T-helper 17 cell (primary cell): ENCODE measurements at regions not wholly inside any gene's neighbourhood (a gene's known extent, or its start where the extent isn't known, plus 50 kb on each side); places are given as distances from the start of the nearest gene placed in this dataset.
"Not testable (repeated sequence)": the region's sequence is repeated elsewhere in the genome, so short reads cannot be mapped to it uniquely, and the experiment has no call there.

Experiments
- ATAC-seq: fragments of 150-1000 bp; cut with Tn5 transposase; 2 replicates; pipeline ENCODE4 v1.10.0; 2021; ENCODE audit warnings: mild to moderate bottlenecking, moderate library complexity
- DNase-seq, 3 donors: peaks; one replicate each; pipeline versions ENCODE4 v3.0.0 to v3.0.0-alpha.2; 2020 to 2021
- H3K9me3 ChIP-seq: one replicate; pipeline ENCODE4 v1.7.0; 2013; ENCODE audit warnings: low read length, mild to moderate bottlenecking; ENCODE audit not compliant: control insufficient read depth, poor library complexity, severe bottlenecking
- H3K27ac Mint-ChIP-seq: one replicate; pipeline ENCODE4 v1.8.0; 2022; ENCODE audit warnings: mild to moderate bottlenecking, moderate library complexity, mixed read lengths
- H3K27me3 Mint-ChIP-seq: one replicate; pipeline ENCODE4 v1.8.0; 2022; ENCODE audit warnings: mixed read lengths
- H3K36me3 Mint-ChIP-seq: one replicate; pipeline ENCODE4 v1.8.0; 2022; ENCODE audit warnings: low read depth, mixed read lengths
- H3K4me1 Mint-ChIP-seq: one replicate; pipeline ENCODE4 v1.8.0; 2022; ENCODE audit warnings: mild to moderate bottlenecking, mixed read lengths
- H3K4me3 Mint-ChIP-seq: one replicate; pipeline ENCODE4 v1.8.0; 2022; ENCODE audit warnings: mild to moderate bottlenecking, moderate library complexity, mixed read lengths

- Mint-ChIP-seq H3K27me3 (no peaks in the 10 kb centered on the region), H3K4me3 (no peak overlapping the region), H3K36me3 (no peaks in the 10 kb centered on the region), H3K27ac (no peak overlapping the region), H3K4me1 (no peaks in the 10 kb centered on the region)
- DNase-seq = no peak
- no peaks in the 10 kb centered on the region for H3K9me3 ChIP-seq
- ATAC-seq = no peak
Observed at GRCh38 chr1:95657248-95657647, 423.2 kb downstream of the RWDD3 start.

- no peak overlapping the region for H3K27ac Mint-ChIP-seq
Observed at GRCh38 chr1:95659166-95659565, 425.2 kb downstream of the RWDD3 start.

GRCh38 chr1:95659588-95659987 lies 425.6 kb downstream of the RWDD3 start:
- Mint-ChIP-seq H3K4me3 (no peak overlapping the region), H3K27ac (no peak overlapping the region), H3K36me3 (no peaks in the 10 kb centered on the region), H3K27me3 (no peaks in the 10 kb centered on the region), H3K4me1 (no peaks in the 10 kb centered on the region)
- DNase-seq (no peak), ATAC-seq (no peak)
- no peaks in the 10 kb centered on the region for H3K9me3 ChIP-seq

More at GRCh38 chr1:95659166-95659565, 425.2 kb downstream of the RWDD3 start:
- Mint-ChIP-seq H3K4me1 (no peaks in the 10 kb centered on the region), H3K36me3 (no peaks in the 10 kb centered on the region), H3K27me3 (no peaks in the 10 kb centered on the region), H3K4me3 (no peak overlapping the region)
- no peak for DNase-seq
- ATAC-seq = no peak
- no peaks in the 10 kb centered on the region for H3K9me3 ChIP-seq

- DNase-seq (no peak), ATAC-seq (no peak)
- no peaks in the 10 kb centered on the region for H3K36me3 Mint-ChIP-seq
- H3K27ac Mint-ChIP-seq = no peak overlapping the region
- no peak overlapping the region for H3K4me3 Mint-ChIP-seq
- H3K27me3 Mint-ChIP-seq = no peaks in the 10 kb centered on the region
- no peaks in the 10 kb centered on the region for H3K9me3 ChIP-seq
- H3K4me1 Mint-ChIP-seq = no peaks in the 10 kb centered on the region
Observed at GRCh38 chr1:95660736-95661135, 426.7 kb downstream of the RWDD3 start.

- not testable (repeated sequence) for ATAC-seq, H3K9me3 ChIP-seq, DNase-seq, H3K4me3 Mint-ChIP-seq, H3K36me3 Mint-ChIP-seq, H3K27ac Mint-ChIP-seq, H3K4me1 Mint-ChIP-seq, H3K27me3 Mint-ChIP-seq
Observed at GRCh38 chr1:95663530-95663929, 429.5 kb downstream of the RWDD3 start.

GRCh38 chr1:95668165-95668564 lies 434.2 kb downstream of the RWDD3 start:
- H3K36me3 Mint-ChIP-seq = no peaks in the 10 kb centered on the region
- H3K4me1 Mint-ChIP-seq = no peaks in the 10 kb centered on the region
- DNase-seq = no peak

GRCh38 chr1:95669638-95670037 lies 435.6 kb downstream of the RWDD3 start:
- H3K4me3 Mint-ChIP-seq = not testable (repeated sequence)

More at GRCh38 chr1:95668165-95668564, 434.2 kb downstream of the RWDD3 start:
- no peak overlapping the region for H3K27ac Mint-ChIP-seq
- no peaks in the 10 kb centered on the region for H3K9me3 ChIP-seq
- no peak for ATAC-seq
- H3K27me3 Mint-ChIP-seq = no peaks in the 10 kb centered on the region
- H3K4me3 Mint-ChIP-seq = no peak overlapping the region

GRCh38 chr1:95671098-95671497 lies 437.1 kb downstream of the RWDD3 start:
- Mint-ChIP-seq H3K4me3 (no peak overlapping the region), H3K36me3 (no peaks in the 10 kb centered on the region), H3K27ac (no peak overlapping the region), H3K27me3 (no peaks in the 10 kb centered on the region), H3K4me1 (no peaks in the 10 kb centered on the region)
- no peak for ATAC-seq
- no peak for DNase-seq
- no peaks in the 10 kb centered on the region for H3K9me3 ChIP-seq

More at GRCh38 chr1:95669638-95670037, 435.6 kb downstream of the RWDD3 start:
- not testable (repeated sequence) for DNase-seq, ATAC-seq, H3K36me3 Mint-ChIP-seq, H3K9me3 ChIP-seq, H3K27me3 Mint-ChIP-seq, H3K4me1 Mint-ChIP-seq, H3K27ac Mint-ChIP-seq

- H3K4me3 Mint-ChIP-seq = no peak overlapping the region
- H3K4me1 Mint-ChIP-seq = no peaks in the 10 kb centered on the region
- no peak overlapping the region for H3K27ac Mint-ChIP-seq
- H3K36me3 Mint-ChIP-seq = no peaks in the 10 kb centered on the region
- DNase-seq (no peak), ATAC-seq (no peak)
- no peaks in the 10 kb centered on the region for H3K27me3 Mint-ChIP-seq
- H3K9me3 ChIP-seq = no peaks in the 10 kb centered on the region
Observed at GRCh38 chr1:95679262-95679661, 445.3 kb downstream of the RWDD3 start.

GRCh38 chr1:95685081-95685480 lies 451.1 kb downstream of the RWDD3 start:
- H3K4me1 Mint-ChIP-seq = no peaks in the 10 kb centered on the region
- no peaks in the 10 kb centered on the region for H3K9me3 ChIP-seq
- no peaks in the 10 kb centered on the region for H3K36me3 Mint-ChIP-seq
- no peaks in the 10 kb centered on the region for H3K27me3 Mint-ChIP-seq
- ATAC-seq (no peak), DNase-seq (no peak)
- no peak overlapping the region for H3K4me3 Mint-ChIP-seq
- no peak overlapping the region for H3K27ac Mint-ChIP-seq

GRCh38 chr1:95686217-95686616 lies 452.2 kb downstream of the RWDD3 start:
- H3K9me3 ChIP-seq = no peaks in the 10 kb centered on the region
- H3K4me1 Mint-ChIP-seq = no peaks in the 10 kb centered on the region
- no peaks in the 10 kb centered on the region for H3K36me3 Mint-ChIP-seq
- DNase-seq (no peak), ATAC-seq (no peak)
- H3K27ac Mint-ChIP-seq = no peak overlapping the region
- H3K27me3 Mint-ChIP-seq = no peaks in the 10 kb centered on the region
- no peak overlapping the region for H3K4me3 Mint-ChIP-seq

GRCh38 chr1:95699149-95699953 lies 465.3 kb downstream of the RWDD3 start:
- ATAC-seq (no peak), DNase-seq (no peak)
- no peaks in the 10 kb centered on the region for H3K27me3 Mint-ChIP-seq
- H3K4me1 Mint-ChIP-seq = no peaks in the 10 kb centered on the region
- H3K4me3 Mint-ChIP-seq = no peak overlapping the region
- H3K27ac Mint-ChIP-seq = no peak overlapping the region
- H3K36me3 Mint-ChIP-seq = no peaks in the 10 kb centered on the region
- no peaks in the 10 kb centered on the region for H3K9me3 ChIP-seq

GRCh38 chr1:95701450-95702173 lies 467.6 kb downstream of the RWDD3 start:
- no peaks in the 10 kb centered on the region for H3K9me3 ChIP-seq
- DNase-seq = no peak
- H3K27ac Mint-ChIP-seq = no peak overlapping the region
- no peaks in the 10 kb centered on the region for H3K36me3 Mint-ChIP-seq
- H3K27me3 Mint-ChIP-seq = no peaks in the 10 kb centered on the region
- H3K4me1 Mint-ChIP-seq = no peaks in the 10 kb centered on the region
- H3K4me3 Mint-ChIP-seq = no peak overlapping the region
- no peak for ATAC-seq

- Mint-ChIP-seq H3K36me3 (no peaks in the 10 kb centered on the region), H3K4me1 (no peaks in the 10 kb centered on the region), H3K27ac (no peak overlapping the region), H3K27me3 (no peaks in the 10 kb centered on the region), H3K4me3 (no peak overlapping the region)
- DNase-seq (no peak), ATAC-seq (no peak)
- no peaks in the 10 kb centered on the region for H3K9me3 ChIP-seq
Observed at GRCh38 chr1:95703046-95703445, 469.0 kb downstream of the RWDD3 start.
